ENCODE measurements at regions not wholly inside any gene's neighbourhood (a gene's known extent, or its start where the extent isn't known, plus 50 kb on each side); places are given as distances from the start of the nearest gene placed in this dataset.

DNA sequence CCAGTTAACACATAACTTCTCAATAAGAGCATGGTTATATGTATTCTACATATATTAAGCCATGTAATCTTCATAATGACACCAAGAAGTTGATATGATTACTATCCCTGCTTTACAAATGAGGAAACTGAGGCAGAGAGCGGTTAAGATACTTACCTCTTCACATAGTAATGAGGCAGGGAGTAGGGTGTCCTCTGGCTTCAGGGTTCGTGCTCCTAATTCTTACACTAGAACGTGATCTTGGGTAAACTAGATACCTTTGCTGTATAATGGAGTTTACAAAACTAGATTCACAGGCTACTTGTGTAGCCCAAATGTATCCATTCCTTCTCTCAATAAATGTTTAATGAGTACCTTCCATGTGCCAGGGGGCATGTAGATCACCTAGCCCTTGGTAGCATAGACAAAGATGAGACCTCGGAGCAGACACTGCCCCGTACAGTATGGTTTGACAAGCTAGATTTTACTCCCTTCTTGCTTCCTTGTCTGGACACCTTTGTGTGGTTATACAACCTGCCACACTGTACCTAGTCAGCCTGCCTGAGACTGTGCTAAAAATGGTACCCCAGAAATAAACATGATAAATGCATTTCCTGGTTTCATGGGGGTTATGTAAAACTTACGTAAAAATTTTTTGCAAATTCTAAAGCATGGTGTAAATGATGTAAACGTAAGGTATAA lies 991.8 kb downstream of the VRK1 start:
- no peaks in the 10 kb centered on the region for H3K9me3 Mint-ChIP-seq (ENCODE audit: unreplicated experiment)
- Histone ChIP-seq H3K27me3 (ENCODE audit: insufficient read depth, low read length) (no peaks in the 10 kb centered on the region), H3K4me1 (ENCODE audit: insufficient read depth, low read length) (no peaks in the 10 kb centered on the region), H3K27ac (ENCODE audit: low read depth, low read length) (no peak overlapping the region), H3K79me2 (ENCODE audit: insufficient read depth, low read length) (no peaks in the 10 kb centered on the region), H3K9ac (ENCODE audit: low read length) (no peak overlapping the region), H3K36me3 (ENCODE audit: insufficient read depth, low read length) (no peaks in the 10 kb centered on the region), H3K4me2 (ENCODE audit: low read length) (no peak overlapping the region), H3K4me3 (ENCODE audit: insufficient read depth, low read depth, low read length) (no peak overlapping the region), H3K9me3 (ENCODE audit: insufficient read depth, low read depth, low read length) (no peaks in the 10 kb centered on the region), H4K20me1 (ENCODE audit: insufficient read depth, low read length) (no peaks in the 10 kb centered on the region), H2AFZ (ENCODE audit: low read depth, low read length) (no peak overlapping the region)
- FAIRE-seq = no peak
- no peaks in the 10 kb centered on the region for H3K4me1 Mint-ChIP-seq (ENCODE audit: low read depth, unreplicated experiment)
- H3K4me3 Mint-ChIP-seq (ENCODE audit: unreplicated experiment) = no peak overlapping the region
- DNase-seq (ENCODE audit: low read depth) = no peak
- no peak overlapping the region for H3K27ac Mint-ChIP-seq (ENCODE audit: unreplicated experiment)
- H3K27me3 Mint-ChIP-seq (ENCODE audit: low read depth, unreplicated experiment) = peaks cover 6% of the 10 kb centered on the region
- TF ChIP-seq, protein P1, sequence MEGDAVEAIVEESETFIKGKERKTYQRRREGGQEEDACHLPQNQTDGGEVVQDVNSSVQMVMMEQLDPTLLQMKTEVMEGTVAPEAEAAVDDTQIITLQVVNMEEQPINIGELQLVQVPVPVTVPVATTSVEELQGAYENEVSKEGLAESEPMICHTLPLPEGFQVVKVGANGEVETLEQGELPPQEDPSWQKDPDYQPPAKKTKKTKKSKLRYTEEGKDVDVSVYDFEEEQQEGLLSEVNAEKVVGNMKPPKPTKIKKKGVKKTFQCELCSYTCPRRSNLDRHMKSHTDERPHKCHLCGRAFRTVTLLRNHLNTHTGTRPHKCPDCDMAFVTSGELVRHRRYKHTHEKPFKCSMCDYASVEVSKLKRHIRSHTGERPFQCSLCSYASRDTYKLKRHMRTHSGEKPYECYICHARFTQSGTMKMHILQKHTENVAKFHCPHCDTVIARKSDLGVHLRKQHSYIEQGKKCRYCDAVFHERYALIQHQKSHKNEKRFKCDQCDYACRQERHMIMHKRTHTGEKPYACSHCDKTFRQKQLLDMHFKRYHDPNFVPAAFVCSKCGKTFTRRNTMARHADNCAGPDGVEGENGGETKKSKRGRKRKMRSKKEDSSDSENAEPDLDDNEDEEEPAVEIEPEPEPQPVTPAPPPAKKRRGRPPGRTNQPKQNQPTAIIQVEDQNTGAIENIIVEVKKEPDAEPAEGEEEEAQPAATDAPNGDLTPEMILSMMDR (IDR thresholded peaks at IDR 0.05; ENCODE audit: insufficient read depth, low read depth, low read length) = no peak
- no peak for TF ChIP-seq EZH2 (IDR thresholded peaks at IDR 0.05; ENCODE audit: insufficient read depth, low read length)
- H3K36me3 Mint-ChIP-seq (ENCODE audit: low read depth, unreplicated experiment) = no peaks in the 10 kb centered on the region

DNA sequence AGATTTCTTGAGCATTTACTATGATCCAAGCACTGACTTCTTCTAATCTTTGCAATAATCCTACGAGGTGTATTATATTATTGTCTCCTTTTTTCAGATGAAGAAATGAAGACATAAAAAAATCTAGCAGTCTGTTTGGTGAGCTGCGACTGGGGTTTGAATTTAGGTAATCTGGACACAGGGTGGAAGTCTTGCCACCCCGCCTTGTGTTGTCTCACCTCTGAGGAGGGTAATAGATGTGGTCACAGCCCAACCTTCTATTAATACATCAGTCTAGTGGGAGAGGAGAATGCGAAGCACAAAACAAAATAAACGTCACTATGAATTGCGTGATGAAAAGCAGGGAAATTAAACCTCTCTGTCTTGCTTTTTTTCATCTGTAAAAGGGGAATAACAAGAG lies 993.9 kb downstream of the VRK1 start:
- H3K9ac ChIP-seq (ENCODE audit: low read length) = no peak overlapping the region
- no peak overlapping the region for H2AFZ ChIP-seq (ENCODE audit: low read depth, low read length)
- Mint-ChIP-seq H3K4me1 (ENCODE audit: low read depth, unreplicated experiment) (no peaks in the 10 kb centered on the region), H3K27me3 (ENCODE audit: low read depth, unreplicated experiment) (peaks cover 13% of the 10 kb centered on the region), H3K4me3 (ENCODE audit: unreplicated experiment) (no peak overlapping the region), H3K9me3 (ENCODE audit: unreplicated experiment) (no peaks in the 10 kb centered on the region), H3K36me3 (ENCODE audit: low read depth, unreplicated experiment) (no peaks in the 10 kb centered on the region), H3K27ac (ENCODE audit: unreplicated experiment) (no peak overlapping the region)
- no peak overlapping the region for H3K4me2 ChIP-seq (ENCODE audit: low read length)
- H3K4me3 ChIP-seq (ENCODE audit: insufficient read depth, low read depth, low read length) = no peak overlapping the region
- H3K27me3 ChIP-seq (ENCODE audit: insufficient read depth, low read length) = no peaks in the 10 kb centered on the region
- H3K4me1 ChIP-seq (ENCODE audit: insufficient read depth, low read length) = no peaks in the 10 kb centered on the region
- FAIRE-seq (no peak), DNase-seq (ENCODE audit: low read depth) (no peak)
- TF ChIP-seq, protein P1 (IDR thresholded peaks at IDR 0.05; ENCODE audit: insufficient read depth, low read depth, low read length) = no peak
- no peak for TF ChIP-seq EZH2 (IDR thresholded peaks at IDR 0.05; ENCODE audit: insufficient read depth, low read length)
- no peaks in the 10 kb centered on the region for H3K9me3 ChIP-seq (ENCODE audit: insufficient read depth, low read depth, low read length)
- no peak overlapping the region for H3K27ac ChIP-seq (ENCODE audit: low read depth, low read length)
- no peaks in the 10 kb centered on the region for H3K79me2 ChIP-seq (ENCODE audit: insufficient read depth, low read length)
- no peaks in the 10 kb centered on the region for H3K36me3 ChIP-seq (ENCODE audit: insufficient read depth, low read length)
- no peaks in the 10 kb centered on the region for H4K20me1 ChIP-seq (ENCODE audit: insufficient read depth, low read length)

DNA sequence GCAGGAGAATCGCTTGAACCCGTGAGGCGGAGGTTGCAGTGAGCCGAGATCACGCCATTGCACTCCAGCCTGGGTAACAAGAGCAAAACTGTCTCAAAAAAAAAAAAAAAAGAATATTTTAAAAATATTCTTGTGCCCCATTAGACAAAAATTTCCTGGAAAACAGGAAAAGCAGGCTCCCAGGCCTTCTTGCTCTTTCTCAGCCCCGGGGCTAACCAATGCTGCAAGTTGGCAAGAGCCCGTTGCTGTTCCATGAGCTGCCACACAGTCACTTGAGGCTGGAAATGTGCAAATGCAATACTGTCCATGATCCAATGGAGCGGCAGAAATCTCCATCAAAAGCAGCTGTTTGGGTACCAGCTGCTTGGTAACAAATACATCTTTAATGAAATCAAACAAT lies 994.7 kb downstream of the VRK1 start:
- TF ChIP-seq, protein P1 (IDR thresholded peaks at IDR 0.05; ENCODE audit: insufficient read depth, low read depth, low read length) = no peak
- TF ChIP-seq EZH2 (IDR thresholded peaks at IDR 0.05; ENCODE audit: insufficient read depth, low read length) = no peak
- H4K20me1 ChIP-seq (ENCODE audit: insufficient read depth, low read length) = no peaks in the 10 kb centered on the region
- no peak overlapping the region for H3K4me3 ChIP-seq (ENCODE audit: insufficient read depth, low read depth, low read length)
- FAIRE-seq = no peak
- H3K27ac Mint-ChIP-seq (ENCODE audit: unreplicated experiment) = no peak overlapping the region
- H3K36me3 ChIP-seq (ENCODE audit: insufficient read depth, low read length) = no peaks in the 10 kb centered on the region
- H3K9ac ChIP-seq (ENCODE audit: low read length) = no peak overlapping the region
- H3K4me2 ChIP-seq (ENCODE audit: low read length) = no peak overlapping the region
- no peak for DNase-seq (ENCODE audit: low read depth)
- no peak overlapping the region for H2AFZ ChIP-seq (ENCODE audit: low read depth, low read length)
- peaks cover 17% of the 10 kb centered on the region for H3K27me3 Mint-ChIP-seq (ENCODE audit: low read depth, unreplicated experiment)
- H3K27me3 ChIP-seq (ENCODE audit: insufficient read depth, low read length) = no peaks in the 10 kb centered on the region
- no peak overlapping the region for H3K27ac ChIP-seq (ENCODE audit: low read depth, low read length)
- no peaks in the 10 kb centered on the region for H3K4me1 ChIP-seq (ENCODE audit: insufficient read depth, low read length)
- no peaks in the 10 kb centered on the region for H3K9me3 ChIP-seq (ENCODE audit: insufficient read depth, low read depth, low read length)
- no peak overlapping the region for H3K4me3 Mint-ChIP-seq (ENCODE audit: unreplicated experiment)
- no peaks in the 10 kb centered on the region for H3K9me3 Mint-ChIP-seq (ENCODE audit: unreplicated experiment)
- no peaks in the 10 kb centered on the region for H3K79me2 ChIP-seq (ENCODE audit: insufficient read depth, low read length)
- no peaks in the 10 kb centered on the region for H3K4me1 Mint-ChIP-seq (ENCODE audit: low read depth, unreplicated experiment)
- H3K36me3 Mint-ChIP-seq (ENCODE audit: low read depth, unreplicated experiment) = no peaks in the 10 kb centered on the region

Measured in astrocyte (in vitro differentiated cells and primary cell).